ENCODE measurements at regions not wholly inside any gene's neighbourhood (a gene's known extent, or its start where the extent isn't known, plus 50 kb on each side); places are given as distances from the start of the nearest gene placed in this dataset.

- TF ChIP-seq CTCF (IDR thresholded peaks at IDR 0.05; ENCODE audit: low read depth, low read length, missing control alignments): no peak
- Histone ChIP-seq H3K4me3 (ENCODE audit: low read depth, low read length) (no peak overlapping the region), H3K27ac (no peak overlapping the region), H3K36me3 (replicated peaks) (no peaks in the 10 kb centered on the region), H3K27me3 (replicated peaks) (peaks cover 17% of the 10 kb centered on the region)
- no peak for DNase-seq
- in situ Hi-C loops (cut with HindIII; ENCODE audit: low pct_ligation_motif_present, low sequenced_read_pairs): no loop called here
Measured at GRCh38 chr3:128553560-128553959, 60.6 kb upstream of the GATA2 start.

GRCh38 chr3:128551867-128552266 lies 58.9 kb upstream of the GATA2 start:
- Histone ChIP-seq H3K27ac (no peak overlapping the region), H3K4me3 (ENCODE audit: low read depth, low read length) (no peak overlapping the region), H3K27me3 (replicated peaks) (peaks cover 17% of the 10 kb centered on the region), H3K36me3 (replicated peaks) (no peaks in the 10 kb centered on the region)
- DNase-seq: no peak
- in situ Hi-C loops (cut with HindIII; ENCODE audit: low pct_ligation_motif_present, low sequenced_read_pairs): no loop called here
- no peak for TF ChIP-seq CTCF (IDR thresholded peaks at IDR 0.05; ENCODE audit: low read depth, low read length, missing control alignments)

GRCh38 chr3:128551451-128551850 lies 58.5 kb upstream of the GATA2 start:
- TF ChIP-seq CTCF (IDR thresholded peaks at IDR 0.05; ENCODE audit: low read depth, low read length, missing control alignments): no peak
- H3K36me3 ChIP-seq (replicated peaks): no peaks in the 10 kb centered on the region
- DNase-seq: no peak
- no peak overlapping the region for H3K4me3 ChIP-seq (ENCODE audit: low read depth, low read length)
- no peak overlapping the region for H3K27ac ChIP-seq
- peaks cover 15% of the 10 kb centered on the region for H3K27me3 ChIP-seq (replicated peaks)
- in situ Hi-C loops (cut with HindIII; ENCODE audit: low pct_ligation_motif_present, low sequenced_read_pairs): no loop called here

- H3K4me3 ChIP-seq (ENCODE audit: low read depth, low read length): no peak overlapping the region
- in situ Hi-C loops (cut with HindIII; ENCODE audit: low pct_ligation_motif_present, low sequenced_read_pairs): no loop called here
- no peaks in the 10 kb centered on the region for H3K36me3 ChIP-seq (replicated peaks)
- peaks cover 9% of the 10 kb centered on the region for H3K27me3 ChIP-seq (replicated peaks)
- TF ChIP-seq CTCF (IDR thresholded peaks at IDR 0.05; ENCODE audit: low read depth, low read length, missing control alignments): no peak
- no peak overlapping the region for H3K27ac ChIP-seq
- DNase-seq: no peak
Measured at GRCh38 chr3:128550471-128551126, 57.6 kb upstream of the GATA2 start.

- no peak for DNase-seq
- in situ Hi-C loops (cut with HindIII; ENCODE audit: low pct_ligation_motif_present, low sequenced_read_pairs): no loop called here
- Histone ChIP-seq H3K27ac (no peak overlapping the region), H3K4me3 (ENCODE audit: low read depth, low read length) (no peak overlapping the region), H3K27me3 (replicated peaks) (peaks cover 4% of the 10 kb centered on the region), H3K36me3 (replicated peaks) (no peaks in the 10 kb centered on the region)
- no peak for TF ChIP-seq CTCF (IDR thresholded peaks at IDR 0.05; ENCODE audit: low read depth, low read length, missing control alignments)
Measured at GRCh38 chr3:128550113-128550440, 57.1 kb upstream of the GATA2 start.

Data from brain microvascular endothelial cell (primary cell).